ENCODE measurements at regions not wholly inside any gene's neighbourhood (a gene's known extent, or its start where the extent isn't known, plus 50 kb on each side); places are given as distances from the start of the nearest gene placed in this dataset.
"Not testable (repeated sequence)": the region's sequence is repeated elsewhere in the genome, so short reads cannot be mapped to it uniquely, and the experiment has no call there.

GRCh38 chr4:111957116-111957515 is 188.1 kb upstream of the FAM241A start:
- H3K27me3 ChIP-seq (ENCODE audit: insufficient read depth, low read depth), result no peaks in the 10 kb centered on the region
- H3K36me3 ChIP-seq (ENCODE audit: insufficient read depth), result no peaks in the 10 kb centered on the region
- no peaks in the 10 kb centered on the region for H4K20me1 ChIP-seq (ENCODE audit: insufficient read depth)
- no peak overlapping the region for H3K27ac ChIP-seq
- H3K4me2 ChIP-seq, result no peak overlapping the region
- no peaks in the 10 kb centered on the region for H3K79me2 ChIP-seq (ENCODE audit: insufficient read depth, low read depth)
- no peak for TF ChIP-seq CTCF (conservative IDR thresholded peaks at IDR 0.05; ENCODE audit: low read depth, low read length)
- H3K9ac ChIP-seq, result no peak overlapping the region
- no peak overlapping the region for H3K4me3 ChIP-seq (IDR thresholded peaks at IDR 0.05; ENCODE audit: insufficient read depth, low read depth, low read length)
- no peak overlapping the region for H2AFZ ChIP-seq (ENCODE audit: low read depth)
- no peaks in the 10 kb centered on the region for H3K4me1 ChIP-seq (ENCODE audit: low read depth, poor library complexity, severe bottlenecking)

- no peaks in the 10 kb centered on the region for H3K27me3 ChIP-seq (ENCODE audit: insufficient read depth, low read depth)
These were observed 187.3 kb upstream of the FAM241A start for GRCh38 chr4:111957997-111958396.

GRCh38 chr4:111959222-111959621 is 186.0 kb upstream of the FAM241A start:
- Histone ChIP-seq H3K27me3 (ENCODE audit: insufficient read depth, low read depth) (no peaks in the 10 kb centered on the region), H3K4me2 (no peak overlapping the region), H3K9ac (no peak overlapping the region), H3K4me1 (ENCODE audit: low read depth, poor library complexity, severe bottlenecking) (no peaks in the 10 kb centered on the region), H3K27ac (no peak overlapping the region), H3K79me2 (ENCODE audit: insufficient read depth, low read depth) (no peaks in the 10 kb centered on the region), H4K20me1 (ENCODE audit: insufficient read depth) (no peaks in the 10 kb centered on the region), H2AFZ (ENCODE audit: low read depth) (no peak overlapping the region), H3K4me3 (IDR thresholded peaks at IDR 0.05; ENCODE audit: insufficient read depth, low read depth, low read length) (no peak overlapping the region), H3K36me3 (ENCODE audit: insufficient read depth) (no peaks in the 10 kb centered on the region)
- TF ChIP-seq CTCF (conservative IDR thresholded peaks at IDR 0.05; ENCODE audit: low read depth, low read length), result no peak

More at GRCh38 chr4:111957997-111958396, 187.3 kb upstream of the FAM241A start:
- H3K4me1 ChIP-seq (ENCODE audit: low read depth, poor library complexity, severe bottlenecking), result no peaks in the 10 kb centered on the region
- H3K79me2 ChIP-seq (ENCODE audit: insufficient read depth, low read depth), result no peaks in the 10 kb centered on the region
- no peak overlapping the region for H2AFZ ChIP-seq (ENCODE audit: low read depth)
- no peak overlapping the region for H3K27ac ChIP-seq
- TF ChIP-seq CTCF (conservative IDR thresholded peaks at IDR 0.05; ENCODE audit: low read depth, low read length), result no peak
- H3K4me3 ChIP-seq (IDR thresholded peaks at IDR 0.05; ENCODE audit: insufficient read depth, low read depth, low read length), result no peak overlapping the region
- no peaks in the 10 kb centered on the region for H3K36me3 ChIP-seq (ENCODE audit: insufficient read depth)
- no peak overlapping the region for H3K9ac ChIP-seq
- no peaks in the 10 kb centered on the region for H4K20me1 ChIP-seq (ENCODE audit: insufficient read depth)
- H3K4me2 ChIP-seq, result no peak overlapping the region

DNA sequence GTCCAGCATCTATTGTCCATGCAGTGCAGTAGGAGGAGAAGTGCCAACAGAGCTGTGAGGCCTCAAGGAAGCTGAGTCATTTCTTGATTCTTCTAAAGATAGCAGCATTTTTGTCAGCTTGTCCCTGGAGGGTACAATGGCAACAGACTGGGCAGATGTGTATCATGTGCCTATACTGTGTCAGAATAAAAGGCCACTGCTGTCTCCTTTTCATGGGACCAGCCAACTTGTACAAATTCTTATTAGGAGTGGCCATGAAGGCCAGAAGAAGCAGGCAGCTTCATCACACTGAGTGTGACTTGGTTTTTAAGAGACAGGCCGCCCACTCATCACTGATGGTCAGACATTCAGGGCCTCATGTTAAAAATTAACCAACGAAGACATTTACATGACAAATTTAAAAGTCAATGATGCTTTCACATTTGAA is 185.0 kb upstream of the FAM241A start:
- Histone ChIP-seq H3K27ac (no peak overlapping the region), H3K4me2 (no peak overlapping the region), H2AFZ (ENCODE audit: low read depth) (no peak overlapping the region), H3K4me3 (IDR thresholded peaks at IDR 0.05; ENCODE audit: insufficient read depth, low read depth, low read length) (no peak overlapping the region), H3K79me2 (ENCODE audit: insufficient read depth, low read depth) (no peaks in the 10 kb centered on the region), H3K36me3 (ENCODE audit: insufficient read depth) (no peaks in the 10 kb centered on the region), H3K27me3 (ENCODE audit: insufficient read depth, low read depth) (no peaks in the 10 kb centered on the region), H4K20me1 (ENCODE audit: insufficient read depth) (no peaks in the 10 kb centered on the region), H3K9ac (no peak overlapping the region), H3K4me1 (ENCODE audit: low read depth, poor library complexity, severe bottlenecking) (no peaks in the 10 kb centered on the region)
- no peak for TF ChIP-seq CTCF (conservative IDR thresholded peaks at IDR 0.05; ENCODE audit: low read depth, low read length)

GRCh38 chr4:111961026-111961425 is 184.2 kb upstream of the FAM241A start:
- H2AFZ ChIP-seq (ENCODE audit: low read depth); H4K20me1 ChIP-seq (ENCODE audit: insufficient read depth); H3K36me3 ChIP-seq (ENCODE audit: insufficient read depth); H3K4me1 ChIP-seq (ENCODE audit: low read depth, poor library complexity, severe bottlenecking); H3K9ac ChIP-seq; H3K79me2 ChIP-seq (ENCODE audit: insufficient read depth, low read depth); H3K4me3 ChIP-seq (IDR thresholded peaks at IDR 0.05; ENCODE audit: insufficient read depth, low read depth, low read length); H3K27me3 ChIP-seq (ENCODE audit: insufficient read depth, low read depth); H3K27ac ChIP-seq; H3K4me2 ChIP-seq: not testable (repeated sequence)
